HS-5 (cell line): ENCODE measurements at regions not wholly inside any gene's neighbourhood (a gene's known extent, or its start where the extent isn't known, plus 50 kb on each side); places are given as distances from the start of the nearest gene placed in this dataset.

Experiments
- DNase-seq: peaks from one replicate; pipeline ENCODE4 v3.0.0-alpha.2; 2012; ENCODE audit warnings: low read depth

DNA sequence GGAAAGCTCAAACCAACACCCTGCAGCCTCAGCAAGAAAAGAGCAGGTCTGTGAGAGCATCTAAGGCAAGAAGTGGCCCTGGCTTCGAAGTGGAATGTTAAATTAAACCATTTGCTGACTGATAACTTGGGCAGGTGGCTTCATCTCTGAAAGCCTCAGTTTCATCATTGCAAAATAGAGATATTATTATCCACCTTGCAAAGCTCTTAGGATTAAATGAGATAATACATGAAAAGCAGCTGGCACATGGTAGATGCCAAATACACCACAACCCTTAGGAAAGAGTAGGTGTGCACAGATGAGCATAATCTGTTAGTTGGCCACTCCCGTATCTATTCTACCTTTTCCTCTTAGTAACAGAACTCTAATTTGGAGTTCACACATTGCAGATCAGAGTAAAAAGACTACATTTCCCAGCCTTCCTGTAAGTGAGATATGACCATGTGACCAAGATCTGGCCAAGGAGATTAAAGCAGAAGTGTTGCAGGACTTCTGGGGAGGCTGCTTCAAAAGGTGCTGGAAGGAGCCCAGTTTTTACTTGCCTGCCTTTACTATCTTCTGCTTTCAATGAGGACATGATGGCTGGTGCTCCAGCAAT, 288.7 kb downstream of the SOX9 start:
- no peak for DNase-seq

DNA sequence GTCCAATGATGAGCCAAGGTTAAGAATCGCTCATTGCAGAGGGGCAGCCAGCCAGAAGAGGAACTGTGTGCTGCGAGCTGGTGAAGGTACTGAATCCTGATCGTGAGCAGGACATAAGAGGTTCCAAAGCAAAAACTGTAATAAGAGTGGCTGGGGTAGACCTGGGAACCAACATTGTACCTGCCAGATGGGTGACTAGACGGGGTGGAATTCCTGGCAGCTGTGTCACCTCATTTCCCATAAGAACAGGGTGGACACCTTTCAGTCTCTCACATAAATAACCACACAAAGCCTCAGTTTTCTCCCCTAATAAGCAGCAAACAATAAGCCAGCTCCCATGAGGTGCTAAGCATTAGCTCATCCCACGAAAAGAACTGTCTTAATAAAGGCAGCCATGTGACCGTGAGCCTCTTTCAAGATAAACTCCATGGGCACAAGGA, 290.3 kb downstream of the SOX9 start:
- DNase-seq, result no peak

DNA sequence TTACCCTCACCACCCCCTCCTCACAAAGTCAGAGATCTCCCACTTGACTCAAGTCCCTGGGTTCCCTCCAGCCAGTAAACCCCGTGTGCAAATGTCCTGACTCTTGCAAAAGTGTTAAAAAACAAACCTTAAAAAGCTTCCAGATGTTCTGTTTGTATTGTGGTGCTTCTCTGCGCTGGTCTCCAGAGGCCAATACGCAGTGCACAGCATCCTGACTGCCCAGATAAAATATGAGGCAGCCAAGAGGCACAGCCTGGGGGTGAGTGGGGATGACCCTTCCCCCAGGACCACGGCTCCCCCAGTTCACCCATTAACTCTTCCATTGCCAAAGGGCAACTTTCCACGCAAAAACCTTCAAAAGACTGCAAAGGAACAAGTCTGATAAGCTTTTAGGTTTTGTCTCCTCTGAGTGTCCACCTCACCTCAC, 291.8 kb downstream of the SOX9 start:
- no peak for DNase-seq

DNA sequence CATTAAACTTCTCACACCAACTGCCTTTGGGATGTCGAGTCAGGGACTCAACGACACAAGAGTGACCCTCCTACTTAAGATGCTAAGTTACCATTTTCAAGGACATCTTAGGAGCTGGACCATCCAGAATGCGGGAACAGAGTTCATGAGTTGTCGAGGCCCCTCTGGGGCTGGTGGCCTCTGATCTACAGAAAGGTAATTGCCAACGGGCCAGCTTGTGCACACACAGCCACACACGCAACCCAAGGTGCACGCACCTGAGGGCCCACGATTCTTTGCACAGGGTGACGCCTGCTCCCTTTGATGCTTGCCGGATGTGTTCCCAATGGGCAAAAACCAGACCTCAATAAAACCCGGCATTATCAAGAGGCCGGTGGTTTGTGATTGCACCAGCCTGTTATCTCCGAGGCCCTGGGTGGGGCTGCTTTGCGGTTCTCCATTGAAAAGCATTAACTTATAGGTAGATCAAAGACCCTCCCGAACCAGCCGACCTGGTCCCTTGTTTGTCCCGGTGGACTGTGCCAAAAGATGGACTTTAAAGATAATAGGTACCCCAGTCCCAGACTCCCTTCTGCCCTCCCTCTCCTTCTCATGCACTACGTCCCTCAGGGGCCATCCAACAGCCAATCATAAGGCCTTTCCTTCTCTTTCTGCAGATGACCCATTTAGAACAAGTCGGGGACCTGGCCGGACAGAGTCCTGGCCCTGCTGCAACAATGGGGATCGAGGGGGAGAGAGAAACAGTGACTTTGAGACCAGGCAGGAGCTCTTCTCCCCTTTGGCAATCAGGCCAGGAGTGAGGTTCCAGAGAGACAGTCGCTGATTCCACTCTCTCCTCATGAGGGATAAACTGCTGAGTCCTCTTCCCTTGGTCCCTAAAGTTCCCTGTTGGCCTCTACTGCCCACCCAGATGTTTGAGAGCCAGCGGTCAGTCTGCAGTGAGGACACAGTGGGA, 292.5 kb downstream of the SOX9 start:
- DNase-seq, result no peak

DNA sequence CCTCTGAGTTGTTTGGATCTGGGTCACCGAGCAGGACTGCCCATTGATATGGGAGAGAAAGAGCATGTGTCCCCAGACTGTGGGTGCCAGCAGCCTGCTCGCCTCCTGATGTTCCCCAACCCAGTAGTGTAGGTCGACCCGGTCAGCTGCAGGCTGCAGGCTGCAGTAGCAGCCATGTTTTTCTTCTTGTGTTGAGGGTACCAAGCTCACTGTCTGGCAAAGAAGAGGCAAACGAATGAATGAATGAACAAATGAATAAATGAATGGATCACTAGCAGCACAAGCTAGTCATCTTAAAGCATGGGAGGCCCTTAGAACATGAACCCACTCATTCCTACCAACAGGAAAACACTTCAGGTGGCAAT, 293.2 kb downstream of the SOX9 start:
- DNase-seq, result no peak

DNA sequence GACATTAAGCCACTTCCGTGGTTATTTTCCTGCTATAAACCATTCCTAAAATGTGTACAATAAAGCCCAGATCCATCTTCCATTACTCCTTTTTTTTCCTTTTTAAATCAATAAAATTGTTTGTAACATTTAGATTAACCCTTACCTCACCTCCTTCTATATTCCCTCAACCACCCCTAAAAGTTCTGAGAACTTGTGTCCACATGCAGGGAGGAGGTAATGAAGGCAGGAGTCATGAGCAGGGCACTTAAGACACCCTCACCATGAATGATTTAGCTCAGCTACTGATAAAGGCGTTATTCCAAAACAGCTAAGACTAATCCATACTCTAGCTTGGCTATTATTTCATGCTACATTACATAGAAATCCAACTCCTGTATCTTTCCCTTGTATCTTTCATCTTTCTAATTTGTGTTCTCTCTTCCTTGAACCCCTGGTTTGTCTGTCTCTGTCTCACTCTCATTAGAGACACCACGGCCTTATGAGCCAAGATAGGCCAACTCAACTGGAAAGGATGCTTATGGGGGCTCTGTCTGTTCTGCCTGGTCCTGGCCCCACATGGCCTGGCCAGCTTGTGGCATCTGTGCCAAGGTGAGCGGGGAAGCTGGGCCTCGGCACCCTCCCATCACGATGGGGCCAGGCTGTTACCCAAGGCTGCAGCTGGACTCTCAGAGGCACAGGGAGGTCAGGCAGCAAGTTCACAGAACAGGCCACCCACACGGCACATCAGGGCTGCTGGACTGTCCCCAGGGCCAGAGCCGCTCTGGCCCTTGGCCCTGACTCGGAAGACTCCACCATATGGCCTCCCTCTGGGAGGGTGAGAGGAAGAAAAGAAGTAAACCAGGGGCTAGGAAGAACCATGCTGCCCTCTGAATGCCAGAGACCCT, 294.4 kb downstream of the SOX9 start:
- DNase-seq, result no peak

DNA sequence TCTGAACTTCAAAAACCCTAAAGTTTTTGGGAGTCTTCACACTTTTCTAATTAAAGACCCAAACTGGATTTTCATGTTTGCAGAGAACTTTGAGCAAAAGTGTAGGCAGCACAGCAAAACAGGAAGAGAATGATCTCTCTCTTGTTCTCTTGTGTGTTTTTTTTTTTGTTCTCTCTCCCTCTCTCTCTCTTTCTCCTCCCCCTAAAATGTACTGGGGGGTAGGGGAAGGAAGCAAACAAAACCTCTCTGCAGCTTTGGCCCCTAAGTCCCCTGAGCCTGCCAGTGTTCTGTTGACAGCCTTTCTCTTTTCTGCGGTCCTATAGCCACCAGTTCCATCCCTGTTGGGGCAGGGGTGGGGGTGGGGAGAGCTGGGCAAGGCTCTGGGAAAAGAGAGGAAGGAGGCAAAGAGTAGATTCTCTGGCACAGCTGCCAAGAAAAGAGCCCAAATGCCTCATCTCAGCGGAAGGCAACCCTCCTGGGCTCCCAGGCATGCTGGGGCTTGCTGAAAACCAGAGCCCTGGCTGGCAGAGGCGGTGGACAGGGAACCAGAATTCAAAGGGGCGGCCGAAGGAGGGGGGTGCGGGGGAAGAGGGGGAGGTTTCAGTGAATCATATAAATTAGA, 295.3 kb downstream of the SOX9 start:
- no peak for DNase-seq

DNA sequence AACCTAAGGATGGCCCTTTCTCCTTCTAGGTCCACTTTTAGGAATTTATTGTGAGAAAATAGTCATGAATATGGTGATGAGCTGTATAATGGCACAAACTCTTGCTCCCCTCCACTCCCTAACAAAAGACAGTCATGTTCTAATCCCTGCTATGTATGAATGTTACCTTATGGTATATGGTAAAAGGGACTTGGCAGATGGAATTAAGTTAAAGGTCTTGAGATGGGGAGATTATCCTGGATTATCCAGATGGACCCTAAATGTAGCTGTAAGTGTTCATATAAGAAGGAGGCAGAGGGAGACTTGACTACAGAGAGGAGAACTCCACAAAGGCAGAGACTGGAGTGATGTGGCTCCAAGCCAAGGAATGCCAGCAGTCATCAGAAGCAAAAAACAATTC, 296.1 kb downstream of the SOX9 start:
- DNase-seq, result no peak

DNA sequence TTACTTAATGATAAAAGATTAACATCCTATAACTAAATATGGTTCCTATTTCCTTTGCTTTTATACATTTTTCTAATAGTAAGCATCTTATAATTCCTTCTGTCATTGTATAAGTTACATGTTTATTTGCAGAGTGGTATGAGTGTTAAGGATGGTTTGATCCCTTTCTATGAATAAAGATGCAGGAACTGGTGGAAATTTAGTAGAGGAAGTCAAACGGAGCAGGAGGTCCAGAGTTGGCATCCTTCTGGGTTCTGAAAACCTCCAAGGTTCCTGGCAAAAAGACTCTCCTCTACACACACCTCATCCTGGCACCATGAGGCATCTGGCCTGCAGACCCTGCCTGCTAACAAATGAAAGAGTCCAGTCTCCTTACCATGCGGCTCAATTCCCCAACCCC, 296.8 kb downstream of the SOX9 start:
- DNase-seq, result no peak

DNA sequence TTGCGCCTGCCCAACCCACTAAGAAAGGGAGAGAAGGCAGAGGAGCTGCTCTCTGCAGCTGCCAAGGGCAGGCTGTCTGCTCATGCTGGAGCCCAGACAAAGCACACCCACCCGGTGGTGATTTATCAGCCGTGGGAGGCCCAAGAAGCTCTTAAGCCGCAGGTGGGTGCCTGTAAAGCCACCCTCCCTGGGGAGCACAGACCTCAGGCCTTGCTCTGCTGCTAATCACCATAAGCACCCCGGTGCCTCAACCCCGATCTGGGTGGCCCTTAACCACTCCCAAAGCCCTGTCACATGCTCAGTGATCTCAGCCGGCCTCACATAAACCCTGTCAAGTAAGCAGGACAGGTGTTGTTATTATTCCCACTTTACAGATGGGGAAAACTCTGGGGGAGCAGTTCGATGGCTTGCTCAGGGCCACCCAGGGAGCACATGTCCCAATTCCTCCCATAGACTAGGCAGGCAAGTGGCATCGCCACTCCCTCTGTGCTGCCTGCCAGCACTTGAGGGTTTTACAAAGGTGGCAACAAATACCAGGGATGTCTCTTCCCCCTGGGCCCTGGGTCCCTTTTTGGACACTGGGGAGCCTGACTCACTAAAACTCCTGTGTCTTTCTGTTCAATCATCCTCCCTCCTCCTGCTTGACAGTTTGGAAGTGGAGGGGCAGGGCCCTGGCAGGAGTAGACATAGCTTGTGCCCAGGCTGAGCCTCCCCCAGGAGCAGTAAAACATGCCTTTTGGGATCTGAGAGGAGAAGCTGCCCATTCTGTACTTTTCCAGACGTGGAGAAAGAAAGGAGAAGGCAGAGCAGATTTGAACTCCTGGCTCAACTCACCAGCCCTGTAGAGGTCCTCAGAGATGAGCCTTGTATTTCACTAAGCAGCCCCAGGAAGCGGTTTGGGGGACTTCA, 299.3 kb downstream of the SOX9 start:
- DNase-seq, result no peak

DNA sequence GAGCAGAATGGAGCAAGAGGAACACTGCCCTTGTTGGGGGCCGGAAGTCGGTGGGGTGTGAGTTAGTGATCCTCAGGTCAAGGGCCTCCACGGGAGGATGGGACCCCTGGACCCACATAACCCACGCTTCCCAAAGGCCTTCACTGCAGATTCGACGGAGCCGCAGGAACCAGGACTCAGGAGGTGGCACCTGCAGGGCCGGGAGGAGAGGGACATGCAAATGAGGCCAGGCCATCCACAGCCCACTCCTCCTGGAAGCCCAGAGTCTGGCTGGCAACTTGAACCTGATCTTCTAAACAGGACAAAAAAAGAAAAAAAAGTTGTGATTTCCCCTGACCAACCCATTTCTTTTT, 299.9 kb downstream of the SOX9 start:
- no peak for DNase-seq

DNA sequence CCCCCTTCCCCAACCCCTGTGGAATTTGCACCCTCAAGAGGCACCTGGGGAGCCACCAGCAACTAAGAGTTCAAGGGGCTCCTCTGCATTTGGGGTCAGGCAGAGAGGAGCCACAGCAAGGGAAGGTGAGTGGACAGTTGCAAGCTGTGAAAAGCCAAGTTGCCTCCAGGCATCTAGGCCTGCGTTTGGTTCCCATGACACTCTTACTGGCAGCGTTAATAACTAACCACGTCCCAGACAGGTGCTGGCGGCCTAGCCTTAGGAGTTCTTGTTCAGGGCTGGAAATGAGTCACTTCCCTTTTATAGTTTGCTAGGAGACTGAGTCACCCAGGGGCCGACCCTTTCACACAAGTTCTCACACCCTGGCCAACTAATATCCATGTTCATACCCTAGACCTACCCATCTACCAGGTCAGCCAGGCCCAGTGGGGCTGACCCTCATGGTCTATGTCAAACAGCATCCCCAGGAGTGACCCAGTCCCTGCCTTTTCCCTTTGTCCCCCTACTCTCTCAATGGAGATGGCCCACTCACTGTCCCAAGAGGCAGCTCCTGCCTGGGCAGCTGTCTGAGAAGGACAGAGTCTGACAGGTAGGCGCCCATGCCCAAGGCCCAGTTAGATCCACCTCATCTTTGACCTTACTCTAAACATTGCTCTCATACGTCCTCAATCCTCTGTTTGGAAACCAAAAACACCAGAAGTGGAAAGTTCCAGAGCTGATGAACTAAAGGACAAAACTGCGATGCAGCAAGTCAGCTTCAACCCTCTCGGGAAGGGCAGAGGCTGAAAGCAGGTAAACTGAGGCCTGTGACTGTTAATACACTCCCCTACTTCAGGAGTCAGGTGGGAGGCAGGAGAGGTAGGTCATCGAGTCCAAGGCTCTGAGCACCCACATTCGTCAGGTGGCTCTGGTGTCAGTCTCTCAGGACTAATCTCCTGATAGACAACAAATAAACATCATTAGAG, 300.6 kb downstream of the SOX9 start:
- peak; percentile 91 for DNase-seq

DNA sequence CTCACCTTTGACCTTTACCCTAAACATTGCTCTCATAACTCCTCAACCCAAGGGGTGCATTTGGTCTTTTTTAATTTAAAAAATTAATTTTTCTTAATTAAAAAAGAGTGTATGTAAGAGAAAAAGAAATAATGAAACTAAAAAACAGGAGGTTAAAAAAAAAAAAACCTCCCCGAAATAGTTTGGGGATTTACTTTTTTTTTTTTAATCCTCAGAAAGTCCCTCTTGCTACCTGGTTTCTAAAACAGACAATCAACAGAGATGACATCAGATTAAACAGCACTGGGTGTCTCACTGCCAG, 301.3 kb downstream of the SOX9 start:
- no peak for DNase-seq

DNA sequence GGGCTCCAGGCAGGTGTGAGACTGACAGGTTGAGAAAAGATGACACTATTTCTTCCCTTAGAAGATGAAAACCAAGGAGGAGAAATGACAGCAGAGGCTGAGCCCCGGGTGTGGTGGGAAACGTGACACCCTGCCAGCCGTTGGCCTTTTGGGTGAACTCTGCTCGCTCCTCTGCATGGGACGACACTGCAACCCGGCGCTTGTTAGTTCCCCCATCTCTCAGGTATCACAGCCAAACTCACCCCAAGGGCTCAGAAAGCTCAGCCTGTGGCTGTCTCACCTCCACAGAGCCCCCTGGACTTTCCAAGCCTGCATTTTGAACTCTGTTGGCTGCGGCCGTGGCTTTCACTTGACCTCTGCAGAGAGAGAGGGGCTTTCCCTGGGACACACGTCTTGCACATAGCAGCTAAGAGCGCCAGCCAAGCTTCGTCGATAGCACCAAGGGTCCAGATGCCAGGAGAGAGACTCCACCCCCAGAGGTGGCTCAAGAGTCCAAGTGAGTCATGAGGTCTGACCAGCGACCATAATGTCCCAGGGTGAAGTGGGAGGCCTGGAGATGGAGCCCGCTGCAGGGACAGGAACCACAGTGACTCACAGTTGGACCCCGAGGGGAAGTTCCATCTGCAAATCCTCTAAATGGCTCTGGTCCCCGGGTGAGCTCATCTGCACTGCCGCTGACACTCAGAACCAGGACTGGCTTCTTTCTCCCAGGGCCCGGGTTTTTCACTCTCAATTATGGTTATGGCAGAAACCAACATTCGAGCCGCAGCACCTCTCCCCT, 301.9 kb downstream of the SOX9 start:
- peak; percentile 88 for DNase-seq

DNA sequence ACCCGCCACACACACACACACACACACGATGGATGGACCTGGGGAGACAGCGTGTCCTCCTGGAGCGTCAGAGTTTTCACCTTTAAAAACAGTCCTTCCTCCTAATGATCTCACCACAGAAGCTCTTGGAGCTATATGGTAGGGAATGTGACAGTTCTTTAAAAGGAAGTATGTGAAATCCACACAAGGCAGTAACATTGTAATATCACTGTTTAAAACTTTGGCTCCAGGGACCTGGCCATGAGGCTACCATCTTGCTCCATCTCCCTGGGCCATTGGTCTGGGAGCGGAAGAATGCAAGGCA, 302.4 kb downstream of the SOX9 start:
- DNase-seq, result no peak

DNA sequence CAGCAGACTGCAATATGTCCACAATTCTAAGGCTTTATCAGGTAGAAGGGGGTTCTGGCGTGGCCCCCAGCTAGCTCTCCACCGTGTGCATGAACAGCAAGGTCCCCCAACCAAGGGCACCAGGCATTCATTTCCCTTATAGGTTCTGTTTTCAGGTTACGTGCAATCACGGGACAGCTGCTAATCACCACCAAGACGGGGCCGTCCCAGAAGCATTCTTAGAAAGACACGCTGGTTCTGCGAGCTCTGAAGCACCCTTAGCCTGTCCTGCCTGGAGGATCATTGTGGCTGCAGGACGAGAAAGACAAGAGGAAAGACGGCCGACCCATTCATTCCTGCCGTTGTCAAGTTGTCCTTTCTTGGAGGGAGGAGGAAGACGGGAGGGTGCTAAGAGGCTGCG, 302.9 kb downstream of the SOX9 start:
- DNase-seq, result no peak

DNA sequence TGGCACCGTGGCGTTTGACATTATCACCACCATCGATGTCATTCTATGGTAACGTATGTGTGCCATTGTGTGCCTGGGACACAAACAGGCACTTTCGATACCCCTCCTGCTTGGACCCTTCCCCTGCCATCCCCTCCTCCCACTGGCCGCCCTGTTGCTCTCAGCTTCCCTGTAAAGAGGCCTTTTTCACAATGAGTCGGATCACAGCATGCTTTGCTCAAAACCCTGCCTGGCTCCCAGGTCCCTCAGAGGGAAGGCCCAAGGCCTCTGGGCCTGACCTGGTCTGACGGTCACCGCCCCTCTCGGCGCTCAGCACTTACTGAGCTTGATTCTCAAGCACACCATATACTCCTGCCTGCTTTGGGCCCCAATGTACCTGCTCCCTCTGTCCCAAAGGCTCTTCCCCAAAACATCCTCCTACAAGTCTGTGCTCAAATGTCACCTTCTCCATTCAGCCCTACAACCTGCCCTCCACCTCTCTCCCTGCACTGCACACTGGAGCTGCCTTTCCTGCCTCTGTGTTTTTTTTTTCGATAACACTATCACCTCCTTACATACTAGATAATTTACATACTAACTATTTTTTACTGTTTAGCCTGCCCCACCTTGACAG, 303.8 kb downstream of the SOX9 start:
- DNase-seq, result no peak

DNA sequence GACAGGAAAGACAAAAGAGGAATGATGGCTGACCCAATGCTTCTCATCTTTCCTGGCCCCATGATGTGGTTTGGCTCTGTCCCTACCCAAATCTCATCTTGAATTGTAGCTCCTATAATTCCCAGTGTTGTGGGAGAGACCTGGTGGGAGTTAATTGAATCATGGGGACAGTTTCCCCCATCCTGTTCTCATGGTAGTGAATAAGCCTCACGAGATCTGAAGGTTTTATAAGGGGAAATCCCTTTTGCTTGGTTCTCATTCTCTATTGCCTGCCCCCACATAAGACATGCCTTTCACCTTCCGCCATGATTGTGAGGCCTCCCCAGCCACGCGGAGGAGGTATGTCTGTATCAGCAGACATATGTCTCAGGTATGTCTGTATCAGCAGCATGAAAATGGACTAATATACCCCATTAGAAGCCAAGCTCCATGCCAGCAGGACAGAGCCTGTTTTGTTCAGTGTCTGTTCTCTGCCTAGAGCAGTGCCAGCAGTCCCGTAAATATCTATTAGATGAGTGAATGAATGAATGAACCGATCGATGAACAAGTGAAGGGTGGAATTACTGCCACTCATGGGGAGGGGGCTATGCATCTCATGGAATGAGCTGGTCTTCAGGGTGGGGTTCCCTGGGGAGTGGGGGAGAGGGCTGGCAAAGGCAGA, 304.4 kb downstream of the SOX9 start:
- no peak for DNase-seq

DNA sequence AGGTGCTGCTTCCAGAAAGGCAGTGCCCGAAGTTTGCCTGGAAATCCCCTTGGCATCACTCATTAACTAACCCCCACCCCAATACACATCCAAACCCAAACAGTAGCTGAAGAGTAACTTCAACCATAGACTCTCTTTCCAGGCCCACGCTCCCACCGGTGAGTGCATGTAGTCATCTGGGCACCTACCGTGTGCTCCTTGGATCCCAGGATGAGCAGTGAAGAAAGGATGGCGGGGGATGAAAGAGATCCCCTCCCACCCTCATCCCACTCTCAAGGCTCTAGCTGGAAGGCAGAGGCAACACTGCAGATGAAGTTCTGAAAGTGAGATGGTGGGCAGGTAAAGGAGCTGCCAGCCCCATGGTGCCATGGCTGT, 305.0 kb downstream of the SOX9 start:
- no peak for DNase-seq
